GM12878 (cell line): ENCODE measurements at regions not wholly inside any gene's neighbourhood (a gene's known extent, or its start where the extent isn't known, plus 50 kb on each side); places are given as distances from the start of the nearest gene placed in this dataset.

Experiments
- ATAC-seq: fragments of 200-7000 bp; cut with Tn5 transposase; 3 replicates; pipeline ENCODE4 v1.9.1; 2020; ENCODE audit warnings: mild to moderate bottlenecking, moderate library complexity
- BruUV-seq: library from RNA; stranded (reverse); fragments of 400-500 nt; replicated peaks from 2 replicates; lab custom pipeline; 2021; lab: Mats Ljungman, UMichigan
- CTCF ChIA-PET: fragments of 300-600 bp; sonication (Branson Sonifier 250); formaldehyde crosslinking; extraction: SDS; loops from one replicate; lab custom pipeline; 2021; ENCODE audit warnings: inconsistent platforms; lab: Yijun Ruan, JAX
- POLR2A ChIA-PET: fragments of 350-600 bp; formaldehyde crosslinking; extraction: SDS; loops from one replicate; lab custom pipeline; 2021; ENCODE audit warnings: inconsistent platforms; lab: Charles Lee
- RAD21 ChIA-PET: fragments of 300-600 bp; sonication (Branson Sonifier 250); formaldehyde crosslinking; loops from one replicate; lab custom pipeline; 2023; ENCODE audit warnings: antibody characterized with exemption; ENCODE audit not compliant: unreplicated experiment; lab: Charles Lee
- SMC1A ChIA-PET: fragments of 300-600 bp; sonication (Branson Sonifier 250); formaldehyde crosslinking; loops from one replicate; lab custom pipeline; 2023; ENCODE audit not compliant: unreplicated experiment, uncharacterized antibody; lab: Charles Lee
- DNase-seq: peaks from one replicate; pipeline ENCODE4 v3.0.0-alpha.2; 2011; ENCODE audit warnings: low read depth, low spot score
- FAIRE-seq: peaks from 3 replicates; lab custom pipeline; 2011; peaks lifted over from hg19 to GRCh38; lab: Jason Lieb, UNC
- H2AFZ ChIP-seq: 2 replicates; pipeline ENCODE4 v1.6.0; 2011; ENCODE audit warnings: low read depth, low read length, control low read depth; ENCODE audit not compliant: control insufficient read depth
- H3K27ac ChIP-seq: 2 replicates; pipeline ENCODE4 v1.5.1; 2011; ENCODE audit warnings: control low read depth; ENCODE audit not compliant: control insufficient read depth, insufficient read depth
- H3K27me3 ChIP-seq, 2 experiments: replicated peaks in 1 of 2; 2 replicates each; pipeline versions ENCODE4 v1.6.0 to v1.6.1; 2011; ENCODE audit warnings: low read length in 1 of 2; ENCODE audit not compliant: control insufficient read depth in 2 of 2, insufficient read depth in 2 of 2
- H3K36me3 ChIP-seq, 2 experiments: 2 replicates each; pipeline ENCODE4 v1.5.1; 2011; ENCODE audit warnings: low read length in 1 of 2; ENCODE audit not compliant: control insufficient read depth in 2 of 2, insufficient read depth in 2 of 2
- H3K4me1 ChIP-seq: 2 replicates; pipeline ENCODE4 v1.6.1; 2011; ENCODE audit warnings: mild to moderate bottlenecking, low read length, moderate library complexity, mixed read lengths; ENCODE audit not compliant: control insufficient read depth, insufficient read depth
- H3K4me2 ChIP-seq: 2 replicates; pipeline ENCODE4 v1.6.0; 2011; ENCODE audit warnings: control low read depth; ENCODE audit not compliant: control insufficient read depth, insufficient read depth
- H3K4me3 ChIP-seq: fragments of 200-600 bp; sonication (generic); 2 replicates; pipeline ENCODE4 v1.5.1; 2016
- H3K79me2 ChIP-seq: 2 replicates; pipeline ENCODE4 v1.6.0; 2011; ENCODE audit warnings: low read length; ENCODE audit not compliant: control insufficient read depth, insufficient read depth
- H3K9ac ChIP-seq: 2 replicates; pipeline ENCODE4 v1.8.0; 2011; ENCODE audit warnings: low read length, control low read depth, mixed read lengths; ENCODE audit not compliant: control insufficient read depth, insufficient read depth
- H3K9me3 ChIP-seq: replicated peaks from 3 replicates; pipeline ENCODE4 v1.5.1; 2011; ENCODE audit warnings: mild to moderate bottlenecking, low read length; ENCODE audit not compliant: control insufficient read depth, insufficient read depth
- H4K20me1 ChIP-seq: 2 replicates; pipeline ENCODE4 v1.6.0; 2011; ENCODE audit not compliant: control insufficient read depth, insufficient read depth
- ASH2L ChIP-seq: fragments of 300-600, 200-600 bp; sonication (generic); IDR thresholded peaks from 2 replicates; pipeline ENCODE4 v1.6.1; 2017; ENCODE audit warnings: low read depth, mild to moderate bottlenecking, borderline replicate concordance
- BCL11A ChIP-seq: IDR thresholded peaks from 2 replicates; pipeline ENCODE4 v1.6.1; 2011; ENCODE audit warnings: low read depth, low read length
- CBX3 ChIP-seq: fragments of 200-600 bp; sonication (generic); IDR thresholded peaks from 2 replicates; pipeline ENCODE4 v1.6.1; 2016; ENCODE audit warnings: low read depth, borderline replicate concordance
- EED ChIP-seq: sonication (generic); IDR thresholded peaks from 2 replicates; pipeline ENCODE4 v1.6.1; 2016; ENCODE audit warnings: antibody characterized with exemption, low read depth
- EGR1 ChIP-seq, 2 experiments: IDR thresholded peaks; 1 replicate in 1 of 2; 2 replicates in 1 of 2; pipeline ENCODE4 v1.6.1; 2011 to 2012; ENCODE audit warnings: low read depth in 2 of 2, low read length in 2 of 2, borderline replicate concordance in 1 of 2, mild to moderate bottlenecking in 1 of 2, moderate library complexity in 1 of 2
- ESRRA ChIP-seq: IDR thresholded peaks from 2 replicates; pipeline ENCODE4 v1.6.1; 2012; ENCODE audit warnings: mild to moderate bottlenecking, low read length, improper control_type of control experiment
- GABPA ChIP-seq: IDR thresholded peaks from 2 replicates; pipeline ENCODE4 v1.6.1; 2014; ENCODE audit warnings: antibody characterized with exemption, low read depth, mild to moderate bottlenecking, inconsistent platforms
- HCFC1 ChIP-seq: fragments of 150-350 bp; IDR thresholded peaks from 2 replicates; pipeline ENCODE4 v1.6.1; 2014; ENCODE audit warnings: low read length
- HDAC6 ChIP-seq: fragments of 200-600 bp; sonication (generic); IDR thresholded peaks from one replicate; pipeline ENCODE4 v1.8.0; 2017; ENCODE audit warnings: antibody characterized with exemption; ENCODE audit not compliant: unreplicated experiment
- JUNB ChIP-seq: IDR thresholded peaks from 2 replicates; pipeline ENCODE4 v1.6.1; 2016; ENCODE audit warnings: antibody characterized with exemption, mild to moderate bottlenecking
- MTA3 ChIP-seq: IDR thresholded peaks from 2 replicates; pipeline ENCODE4 v1.6.1; 2012; ENCODE audit warnings: low read length, inconsistent platforms, borderline replicate concordance
- NBN ChIP-seq: fragments of 450-650 bp; IDR thresholded peaks from 2 replicates; pipeline ENCODE4 v1.6.1; 2016
- PML ChIP-seq: IDR thresholded peaks from 2 replicates; pipeline ENCODE4 v1.6.1; 2012; ENCODE audit warnings: low read length, inconsistent platforms
- RBBP5 ChIP-seq: fragments of 200-600 bp; sonication (generic); conservative IDR thresholded peaks from 2 replicates; pipeline ENCODE4 v1.6.1; 2016
- RUNX3 ChIP-seq: IDR thresholded peaks from 2 replicates; pipeline ENCODE4 v1.6.1; 2012; ENCODE audit warnings: low read length, inconsistent platforms
- SREBF1 ChIP-seq: IDR thresholded peaks from 2 replicates; pipeline ENCODE4 v1.6.1; 2012; ENCODE audit warnings: mild to moderate bottlenecking, low read length
- USF1 ChIP-seq: IDR thresholded peaks from 2 replicates; pipeline ENCODE4 v1.6.1; 2011; ENCODE audit warnings: borderline replicate concordance, low read depth, mild to moderate bottlenecking, moderate library complexity, mixed read lengths, low read length; ENCODE audit not compliant: insufficient read depth; ENCODE audit errors: extremely low read length
- WGBS: methylation state at CpG from one replicate; pipeline ENCODE4 v1.1.6; 2016; ENCODE audit warnings: low lambda C conversion rate; ENCODE audit not compliant: insufficient replicate concordance, insufficient coverage; ENCODE audit errors: missing lambda C conversion rate; 5-methylcytosine and 5-hydroxymethylcytosine counted together
- in situ Hi-C: fragments of 300-500 bp; cut with MboI; formaldehyde crosslinking; loops from 9 replicates; pipeline ENCODE4 v1.14.3; 2018; ENCODE audit warnings: mixed read lengths
- intact Hi-C: fragments of 100-400 bp; cut with micrococcal nuclease; formaldehyde crosslinking; loops from one replicate; pipeline ENCODE4 v1.14.2; 2022; ENCODE audit not compliant: unreplicated experiment
- TF ChIP-seq, protein P1 (sequence below): fragments of 450-650 bp; IDR thresholded peaks from 2 replicates; pipeline ENCODE4 v1.6.1; 2016; ENCODE audit warnings: mild to moderate bottlenecking, moderate library complexity, borderline replicate concordance
- TF ChIP-seq, protein P2 (sequence below): fragments of 150-350 bp; IDR thresholded peaks from 2 replicates; pipeline ENCODE4 v1.6.1; 2016; ENCODE audit warnings: low read depth, low read length

GRCh38 chr13:34779171-34779570 is 162.9 kb upstream of the NBEA start (continued):
- TF ChIP-seq, protein P1, sequence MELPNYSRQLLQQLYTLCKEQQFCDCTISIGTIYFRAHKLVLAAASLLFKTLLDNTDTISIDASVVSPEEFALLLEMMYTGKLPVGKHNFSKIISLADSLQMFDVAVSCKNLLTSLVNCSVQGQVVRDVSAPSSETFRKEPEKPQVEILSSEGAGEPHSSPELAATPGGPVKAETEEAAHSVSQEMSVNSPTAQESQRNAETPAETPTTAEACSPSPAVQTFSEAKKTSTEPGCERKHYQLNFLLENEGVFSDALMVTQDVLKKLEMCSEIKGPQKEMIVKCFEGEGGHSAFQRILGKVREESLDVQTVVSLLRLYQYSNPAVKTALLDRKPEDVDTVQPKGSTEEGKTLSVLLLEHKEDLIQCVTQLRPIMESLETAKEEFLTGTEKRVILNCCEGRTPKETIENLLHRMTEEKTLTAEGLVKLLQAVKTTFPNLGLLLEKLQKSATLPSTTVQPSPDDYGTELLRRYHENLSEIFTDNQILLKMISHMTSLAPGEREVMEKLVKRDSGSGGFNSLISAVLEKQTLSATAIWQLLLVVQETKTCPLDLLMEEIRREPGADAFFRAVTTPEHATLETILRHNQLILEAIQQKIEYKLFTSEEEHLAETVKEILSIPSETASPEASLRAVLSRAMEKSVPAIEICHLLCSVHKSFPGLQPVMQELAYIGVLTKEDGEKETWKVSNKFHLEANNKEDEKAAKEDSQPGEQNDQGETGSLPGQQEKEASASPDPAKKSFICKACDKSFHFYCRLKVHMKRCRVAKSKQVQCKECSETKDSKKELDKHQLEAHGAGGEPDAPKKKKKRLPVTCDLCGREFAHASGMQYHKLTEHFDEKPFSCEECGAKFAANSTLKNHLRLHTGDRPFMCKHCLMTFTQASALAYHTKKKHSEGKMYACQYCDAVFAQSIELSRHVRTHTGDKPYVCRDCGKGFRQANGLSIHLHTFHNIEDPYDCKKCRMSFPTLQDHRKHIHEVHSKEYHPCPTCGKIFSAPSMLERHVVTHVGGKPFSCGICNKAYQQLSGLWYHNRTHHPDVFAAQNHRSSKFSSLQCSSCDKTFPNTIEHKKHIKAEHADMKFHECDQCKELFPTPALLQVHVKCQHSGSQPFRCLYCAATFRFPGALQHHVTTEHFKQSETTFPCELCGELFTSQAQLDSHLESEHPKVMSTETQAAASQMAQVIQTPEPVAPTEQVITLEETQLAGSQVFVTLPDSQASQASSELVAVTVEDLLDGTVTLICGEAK, result no peak
- TF ChIP-seq ESRRA, result no peak

DNA sequence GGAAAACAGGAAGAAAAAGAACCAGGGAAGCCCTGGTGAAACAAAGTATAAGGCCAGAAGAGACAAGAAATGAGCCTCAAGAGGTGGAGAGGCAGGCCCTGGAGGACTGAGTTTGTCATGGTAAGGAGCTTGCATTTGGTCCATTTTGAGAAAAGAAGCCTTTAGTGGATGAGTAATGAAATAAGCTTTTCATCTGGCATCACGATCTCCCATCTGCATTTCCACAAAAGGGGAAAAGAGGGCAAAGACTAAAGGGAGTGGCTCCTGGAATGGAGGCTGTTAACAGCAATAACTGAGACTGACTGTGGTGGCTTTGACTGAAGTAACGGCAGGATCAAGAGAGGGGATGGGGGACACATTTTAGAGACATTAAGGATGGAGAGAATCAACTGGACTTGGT is 148.8 kb upstream of the NBEA start:
- Histone ChIP-seq H3K9me3 (no peaks in the 10 kb centered on the region), H3K27me3 (no peaks in the 10 kb centered on the region), H2AFZ (no peak overlapping the region), H3K36me3 (no peaks in the 10 kb centered on the region), H4K20me1 (no peaks in the 10 kb centered on the region), H3K79me2 (no peaks in the 10 kb centered on the region), H3K4me3 (no peak overlapping the region), H3K4me2 (no peak overlapping the region), H3K4me1 (no peaks in the 10 kb centered on the region), H3K9ac (no peak overlapping the region), H3K27ac (no peak overlapping the region)
- FAIRE-seq, result no peak
- intact Hi-C loops (no loop called here), in situ Hi-C loops (no loop called here)
- ATAC-seq, result no peak
- RAD21 ChIA-PET, result no interaction called here
- CTCF ChIA-PET, result no interaction called here
- SMC1A ChIA-PET, result no interaction called here
- POLR2A ChIA-PET, result no interaction called here
- 2% methylated on average over 2 of the region's 2 CpGs for WGBS
- no TSS peak for BruUV-seq
- no peak for DNase-seq
- TF ChIP-seq JUNB (no peak), ASH2L (no peak), RBBP5 (no peak), GABPA (no peak), NBN (no peak), USF1 (no peak), MTA3 (no peak), RUNX3 (no peak), EGR1 (IDR thresholded peaks at IDR 0.05; ENCODE audit: borderline replicate concordance in 1 of 2, low read depth in 2 of 2, low read length in 2 of 2) (no peak), PML (no peak), SREBF1 (no peak), HDAC6 (no peak), CBX3 (no peak), HCFC1 (no peak), EED (no peak), BCL11A (no peak)
- TF ChIP-seq, protein P2, sequence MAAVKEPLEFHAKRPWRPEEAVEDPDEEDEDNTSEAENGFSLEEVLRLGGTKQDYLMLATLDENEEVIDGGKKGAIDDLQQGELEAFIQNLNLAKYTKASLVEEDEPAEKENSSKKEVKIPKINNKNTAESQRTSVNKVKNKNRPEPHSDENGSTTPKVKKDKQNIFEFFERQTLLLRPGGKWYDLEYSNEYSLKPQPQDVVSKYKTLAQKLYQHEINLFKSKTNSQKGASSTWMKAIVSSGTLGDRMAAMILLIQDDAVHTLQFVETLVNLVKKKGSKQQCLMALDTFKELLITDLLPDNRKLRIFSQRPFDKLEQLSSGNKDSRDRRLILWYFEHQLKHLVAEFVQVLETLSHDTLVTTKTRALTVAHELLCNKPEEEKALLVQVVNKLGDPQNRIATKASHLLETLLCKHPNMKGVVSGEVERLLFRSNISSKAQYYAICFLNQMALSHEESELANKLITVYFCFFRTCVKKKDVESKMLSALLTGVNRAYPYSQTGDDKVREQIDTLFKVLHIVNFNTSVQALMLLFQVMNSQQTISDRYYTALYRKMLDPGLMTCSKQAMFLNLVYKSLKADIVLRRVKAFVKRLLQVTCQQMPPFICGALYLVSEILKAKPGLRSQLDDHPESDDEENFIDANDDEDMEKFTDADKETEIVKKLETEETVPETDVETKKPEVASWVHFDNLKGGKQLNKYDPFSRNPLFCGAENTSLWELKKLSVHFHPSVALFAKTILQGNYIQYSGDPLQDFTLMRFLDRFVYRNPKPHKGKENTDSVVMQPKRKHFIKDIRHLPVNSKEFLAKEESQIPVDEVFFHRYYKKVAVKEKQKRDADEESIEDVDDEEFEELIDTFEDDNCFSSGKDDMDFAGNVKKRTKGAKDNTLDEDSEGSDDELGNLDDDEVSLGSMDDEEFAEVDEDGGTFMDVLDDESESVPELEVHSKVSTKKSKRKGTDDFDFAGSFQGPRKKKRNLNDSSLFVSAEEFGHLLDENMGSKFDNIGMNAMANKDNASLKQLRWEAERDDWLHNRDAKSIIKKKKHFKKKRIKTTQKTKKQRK, result no peak
